ENCODE measurements at regions not wholly inside any gene's neighbourhood (a gene's known extent, or its start where the extent isn't known, plus 50 kb on each side); places are given as distances from the start of the nearest gene placed in this dataset.

DNA sequence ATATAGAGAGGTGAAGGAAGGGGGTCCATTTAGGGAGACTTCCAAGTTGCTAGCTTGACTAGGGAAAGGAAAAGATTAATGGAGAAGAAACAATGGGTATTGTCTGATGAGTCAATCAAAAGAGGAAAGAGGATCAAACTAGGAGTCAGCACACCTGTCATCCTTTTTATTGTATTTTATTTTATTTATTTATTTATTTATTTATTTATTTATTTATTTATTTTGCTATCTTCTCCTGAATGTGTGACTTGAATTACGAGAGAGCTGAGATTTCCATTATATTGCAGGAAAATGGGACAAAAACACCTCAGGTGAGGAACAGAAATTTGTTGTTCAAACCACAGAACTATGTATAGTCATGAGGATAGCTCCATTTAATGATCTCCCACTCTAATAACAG is 58.9 kb downstream of the NUDT11 start:
- DNase-seq = no peak

DNA sequence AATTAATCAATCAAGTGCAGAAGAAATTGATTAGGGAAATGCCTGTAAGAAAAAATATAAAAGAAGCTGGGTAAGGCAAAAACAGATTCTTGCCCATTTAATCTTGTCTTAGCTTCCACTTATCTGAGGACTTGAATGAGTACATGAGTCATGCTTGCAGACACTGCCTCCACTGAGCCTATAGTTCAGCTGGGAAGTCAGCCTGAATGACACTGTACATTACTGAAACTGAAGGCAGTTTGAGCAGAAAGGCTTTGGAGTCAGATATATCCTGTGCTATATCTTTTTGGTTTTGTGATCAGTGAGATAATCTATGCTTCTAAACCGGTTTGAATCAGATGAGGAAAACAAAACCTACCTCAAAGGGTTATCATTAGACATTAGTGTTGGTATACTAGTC is 61.3 kb downstream of the NUDT11 start:
- DNase-seq = no peak

DNA sequence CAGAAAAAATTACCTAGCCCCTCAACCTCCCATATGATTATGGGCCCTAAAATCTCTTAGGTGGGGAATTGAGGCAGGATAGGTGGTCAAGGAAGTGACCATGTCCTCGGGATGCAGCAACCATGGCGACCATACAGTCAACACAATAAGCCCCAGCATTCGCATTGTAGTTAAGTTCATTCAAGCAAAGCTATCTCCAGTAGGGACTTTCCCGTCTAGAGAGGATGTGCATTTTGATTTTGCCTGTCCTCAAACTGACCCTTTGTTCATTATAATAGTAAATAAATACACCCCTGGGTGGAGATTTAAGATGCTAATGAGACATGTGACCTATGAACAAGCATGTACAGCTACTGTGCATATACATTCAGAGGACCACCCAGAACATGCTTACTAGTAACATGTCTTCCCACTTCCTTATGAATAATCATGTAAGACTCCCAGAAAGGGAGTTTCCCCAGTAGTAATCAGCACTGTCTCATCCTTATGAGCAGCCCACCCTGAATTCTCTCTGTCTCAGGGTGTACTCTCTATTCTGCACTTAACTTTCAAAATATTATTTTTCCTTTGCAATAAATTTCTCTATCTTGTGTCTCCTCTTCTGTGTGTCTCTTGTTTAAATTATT is 74.3 kb downstream of the NUDT11 start:
- no peak for DNase-seq

DNA sequence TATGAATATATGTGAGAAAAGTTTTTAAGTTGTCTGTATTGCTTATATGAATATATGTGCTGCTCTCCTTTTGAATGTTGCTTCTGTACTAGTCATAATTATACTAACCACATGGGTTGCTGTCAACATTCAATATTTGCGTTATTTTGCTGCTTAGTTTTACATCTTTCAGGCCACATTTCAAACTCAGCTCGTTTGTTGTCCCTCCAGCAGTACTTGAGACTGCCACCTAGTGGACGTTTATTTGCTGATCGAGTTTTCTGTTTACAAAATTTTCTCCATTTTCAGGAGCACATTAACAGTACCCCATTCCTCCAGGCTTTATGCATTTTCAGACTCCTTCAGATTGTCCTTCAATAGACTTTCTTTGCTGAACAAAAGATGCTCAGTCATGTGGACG is 75.8 kb downstream of the NUDT11 start:
- peak; percentile 32 for DNase-seq

DNA sequence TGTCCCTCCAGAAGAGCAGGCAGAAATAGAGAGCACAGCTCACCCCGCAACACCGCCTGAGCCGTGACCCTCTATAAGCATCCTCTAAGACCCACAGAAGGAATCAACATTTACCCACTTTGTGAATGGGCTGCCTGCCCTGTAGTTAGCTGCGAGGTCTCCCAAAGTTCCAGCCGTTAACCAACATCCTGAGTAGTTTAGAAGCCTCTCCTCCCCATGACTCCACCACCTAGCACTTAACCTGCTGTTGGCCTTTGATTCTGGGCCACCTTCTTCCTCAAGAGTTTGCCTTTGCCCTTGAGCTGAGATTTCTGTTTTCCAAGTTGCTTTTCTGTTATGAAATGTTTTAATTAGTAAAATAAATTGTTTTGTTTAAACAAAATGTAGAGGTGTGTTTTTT is 75.8 kb downstream of the NUDT10 start:
- no peak for DNase-seq

DNA sequence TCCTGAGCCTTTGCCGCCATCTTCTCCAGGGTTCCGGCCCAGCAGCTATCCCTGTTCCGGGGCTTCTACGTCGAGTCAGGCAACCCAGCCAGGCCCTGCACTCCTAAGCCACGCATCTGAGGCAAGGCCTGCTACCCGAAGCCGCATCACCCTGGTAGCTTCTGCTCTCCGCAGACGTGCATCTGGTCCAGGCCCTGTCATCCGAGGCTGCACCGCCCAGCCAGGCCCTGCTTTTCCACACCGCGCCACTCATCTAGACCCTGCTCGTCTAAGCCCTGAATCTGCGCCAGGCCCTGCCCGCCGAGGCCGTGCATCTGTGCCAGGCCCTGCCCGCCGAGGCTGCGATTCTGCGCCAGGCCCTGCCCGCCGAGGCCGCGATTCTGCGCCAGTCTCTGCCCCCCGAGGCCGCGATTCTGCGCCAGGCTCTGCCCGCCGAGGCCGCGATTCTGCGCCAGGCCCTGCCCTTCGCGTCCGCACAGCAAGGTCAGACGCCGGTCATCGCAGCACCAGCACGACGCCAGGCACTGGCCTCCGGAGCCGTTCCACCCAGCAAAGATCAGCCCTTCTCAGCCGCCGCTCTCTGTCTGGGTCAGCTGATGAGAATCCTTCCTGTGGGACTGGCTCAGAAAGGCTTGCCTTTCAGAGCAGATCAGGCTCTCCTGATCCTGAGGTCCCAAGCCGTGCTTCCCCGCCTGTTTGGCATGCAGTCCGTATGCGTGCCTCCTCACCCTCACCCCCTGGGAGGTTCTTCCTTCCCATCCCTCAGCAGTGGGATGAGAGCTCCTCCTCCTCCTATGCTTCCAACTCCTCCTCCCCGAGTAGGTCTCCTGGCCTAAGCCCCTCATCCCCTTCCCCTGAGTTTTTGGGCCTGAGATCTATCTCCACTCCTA is 75.1 kb downstream of the NUDT10 start:
- no peak for DNase-seq

DNA sequence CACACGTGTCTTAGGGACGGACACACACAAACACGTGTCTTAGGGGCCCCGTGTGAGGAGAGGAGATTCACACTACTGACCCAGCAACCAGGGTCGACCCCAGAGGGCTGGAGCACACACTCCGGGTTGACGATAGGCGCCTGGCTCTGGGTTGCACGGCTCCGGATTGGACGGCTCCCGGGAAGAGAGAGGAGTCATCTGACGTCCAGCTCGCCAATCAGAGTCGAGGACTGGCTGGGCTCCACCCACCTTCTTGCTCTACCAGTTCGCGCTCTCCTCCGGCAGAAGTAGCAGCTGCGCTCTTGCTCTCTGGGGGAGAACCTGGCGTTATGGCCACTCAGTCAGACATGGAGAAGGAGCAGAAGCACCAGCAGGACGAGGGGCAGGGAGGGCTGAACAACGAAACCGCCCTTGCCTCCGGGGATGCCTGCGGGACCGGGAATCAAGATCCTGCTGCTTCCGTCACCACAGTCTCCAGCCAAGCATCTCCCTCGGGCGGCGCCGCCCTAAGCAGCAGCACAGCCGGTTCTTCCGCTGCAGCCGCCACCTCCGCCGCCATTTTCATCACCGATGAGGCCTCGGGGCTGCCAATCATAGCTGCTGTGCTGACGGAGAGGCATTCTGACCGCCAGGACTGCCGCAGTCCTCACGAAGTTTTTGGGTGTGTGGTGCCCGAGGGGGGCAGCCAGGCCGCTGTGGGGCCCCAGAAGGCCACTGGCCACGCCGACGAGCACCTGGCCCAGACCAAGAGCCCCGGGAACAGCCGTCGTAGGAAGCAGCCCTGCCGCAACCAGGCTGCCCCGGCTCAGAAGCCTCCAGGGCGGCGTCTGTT is 74.3 kb downstream of the NUDT10 start:
- no peak for DNase-seq

DNA sequence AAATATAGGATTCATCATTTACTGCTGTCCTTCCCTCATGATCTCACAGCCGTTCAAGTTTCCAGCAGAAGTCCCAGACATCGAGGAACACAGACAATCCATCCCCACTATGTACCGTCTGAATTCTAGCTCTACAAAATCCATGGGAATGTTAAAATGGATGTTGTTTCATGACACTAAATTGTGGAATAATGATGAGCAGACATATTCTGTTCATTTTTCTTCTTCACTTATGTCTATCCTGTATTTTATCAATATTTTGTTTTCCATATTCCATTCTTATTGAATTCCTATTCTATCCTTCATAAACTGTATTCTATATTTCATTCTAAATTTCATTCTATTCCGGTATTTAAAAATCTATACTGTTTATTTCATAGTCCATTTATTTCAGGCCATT is 71.8 kb downstream of the NUDT10 start:
- DNase-seq = no peak

DNA sequence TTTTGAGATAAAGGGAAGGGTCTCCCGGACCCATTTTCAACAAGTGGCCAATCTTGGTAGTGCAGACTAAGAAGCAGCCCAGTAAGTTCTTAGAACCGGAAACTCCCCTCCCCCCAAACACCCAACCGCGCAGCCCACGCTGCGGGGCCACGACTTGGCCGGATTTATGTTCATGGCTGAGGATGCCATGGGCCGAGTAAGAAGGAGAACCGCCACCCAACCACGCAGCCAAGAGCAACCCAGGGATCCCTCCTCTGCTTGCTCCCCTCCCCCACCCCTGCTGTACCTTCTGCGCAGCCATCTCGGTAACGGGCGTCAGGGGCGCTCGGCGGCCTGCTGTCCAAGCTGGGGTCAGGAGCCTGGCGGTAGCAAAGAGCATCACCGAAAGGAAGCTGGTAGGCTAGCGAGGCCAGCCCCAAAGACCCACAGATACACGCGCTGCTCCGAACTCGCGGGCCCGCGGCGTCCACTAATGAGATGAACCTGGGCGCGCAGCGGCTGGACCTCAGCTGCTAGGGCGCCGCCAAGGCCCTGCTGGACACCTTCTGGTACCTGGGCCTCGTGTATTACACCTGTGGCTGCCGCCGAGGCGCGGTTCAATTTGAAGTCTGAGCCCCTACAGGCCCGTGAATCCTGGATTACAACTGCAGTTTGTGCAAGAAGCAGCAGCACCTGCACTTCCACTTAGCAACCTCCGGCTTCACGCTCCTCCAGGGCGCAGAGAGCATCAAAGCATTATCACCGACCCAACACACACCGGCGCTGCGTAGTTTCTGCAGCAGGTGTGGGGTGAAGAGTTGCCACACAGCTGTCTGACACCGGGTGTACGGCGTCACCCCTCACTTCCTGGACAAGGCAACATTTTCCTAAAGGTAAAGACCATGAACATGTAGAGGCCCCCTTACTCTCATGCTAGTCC is 63.4 kb downstream of the NUDT10 start:
- DNase-seq = peak; percentile 1

DNA sequence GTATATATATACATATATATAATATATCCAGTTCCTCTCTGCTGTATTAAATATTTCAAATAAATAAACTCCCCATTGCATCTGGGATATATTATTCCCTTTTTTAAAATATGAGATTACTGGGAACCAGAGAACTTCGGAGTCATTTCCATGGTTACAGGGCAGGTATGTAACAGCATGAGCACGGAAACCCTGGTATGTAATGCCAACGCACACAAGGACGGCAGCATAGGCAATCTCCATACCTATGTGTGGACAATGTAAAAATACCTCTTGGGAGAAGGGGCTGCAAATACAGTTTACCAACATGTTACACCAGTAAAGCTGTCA is 62.8 kb downstream of the NUDT10 start:
- no peak for DNase-seq
